IMR-90 (cell line): ENCODE measurements at regions not wholly inside any gene's neighbourhood (a gene's known extent, or its start where the extent isn't known, plus 50 kb on each side); places are given as distances from the start of the nearest gene placed in this dataset.

Experiments used
- CEBPB ChIP-seq: IDR thresholded peaks from 2 replicates; pipeline ENCODE4 v1.6.1; 2012; ENCODE audit warnings: low read depth, low read length, improper control_type of control experiment
- CHD1 ChIP-seq: IDR thresholded peaks from 2 replicates; pipeline ENCODE4 v1.6.1; 2012; ENCODE audit warnings: low read depth, low read length, improper control_type of control experiment
- CTCF ChIP-seq: conservative IDR thresholded peaks from 2 replicates; pipeline ENCODE4 v1.5.1; 2012; ENCODE audit warnings: mild to moderate bottlenecking, low read depth, low read length, improper control_type of control experiment
- NFE2L2 ChIP-seq: fragments of 150-350 bp; IDR thresholded peaks from 2 replicates; pipeline ENCODE4 v1.6.1; 2016; ENCODE audit warnings: low read depth, mild to moderate bottlenecking, low read length
- POLR2A ChIP-seq: IDR thresholded peaks from 2 replicates; pipeline ENCODE4 v1.6.1; 2012; ENCODE audit warnings: mild to moderate bottlenecking, low read depth, low read length
- RAD21 ChIP-seq: IDR thresholded peaks from 2 replicates; pipeline ENCODE4 v1.6.1; 2012; ENCODE audit warnings: low read length, improper control_type of control experiment
- RFX5 ChIP-seq: IDR thresholded peaks from 2 replicates; pipeline ENCODE4 v1.8.0; 2012; ENCODE audit warnings: low read depth, mild to moderate bottlenecking, low read length, moderate library complexity

GRCh38 chr10:131420867-131421266 is 109.3 kb upstream of the TCERG1L start:
- TF ChIP-seq CHD1 (no peak), CTCF (no peak), RFX5 (no peak), POLR2A (no peak), CEBPB (no peak), NFE2L2 (no peak), RAD21 (no peak)
